CD4-positive, alpha-beta T cell treated with Interleukin-2 at 100 ng/mL for 4 hours (primary cell): ENCODE measurements at regions not wholly inside any gene's neighbourhood (a gene's known extent, or its start where the extent isn't known, plus 50 kb on each side); places are given as distances from the start of the nearest gene placed in this dataset.

Source experiments
- DNase-seq: peaks from one replicate; pipeline ENCODE4 v3.0.0-alpha.2; 2020; ENCODE audit warnings: low spot score

DNA sequence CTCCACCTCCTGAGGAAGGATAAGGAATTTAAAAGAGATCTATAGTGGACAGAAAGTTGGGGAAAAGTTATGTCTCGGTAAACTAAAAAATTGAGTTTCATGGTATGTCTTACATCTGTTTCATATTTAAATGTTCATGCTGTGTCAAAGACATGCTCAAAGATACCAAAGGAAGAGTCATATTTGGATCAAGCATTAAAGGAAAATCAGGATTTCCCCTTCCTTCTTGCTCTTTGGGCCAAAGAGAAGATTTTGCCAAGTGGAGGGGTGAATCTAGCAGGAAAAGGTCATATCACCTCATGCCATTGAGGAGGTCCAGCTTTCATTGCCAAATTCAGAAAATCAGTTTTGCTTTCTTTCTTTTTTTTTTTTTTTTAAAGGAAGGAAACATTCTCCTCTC lies 192.4 kb downstream of the OGFRL1 start:
- no peak for DNase-seq

DNA sequence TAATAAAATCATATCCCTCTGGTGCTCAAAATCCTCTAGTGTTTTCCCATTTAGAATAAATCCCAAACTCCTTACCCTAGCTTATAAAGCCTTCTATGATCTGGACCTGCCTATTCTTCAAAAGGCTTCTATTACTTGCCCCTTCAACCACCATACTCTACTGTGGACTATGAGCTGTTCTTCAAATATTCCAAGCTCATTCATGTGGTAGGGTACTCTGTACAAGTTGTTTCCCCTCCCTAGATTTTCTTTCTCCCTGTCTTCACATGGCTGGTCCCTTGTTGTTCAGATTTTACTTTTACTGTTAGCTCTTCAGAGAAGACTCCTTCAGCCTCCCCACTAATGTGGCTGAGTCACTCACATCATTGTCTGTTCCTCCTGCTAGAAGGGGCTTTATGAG lies 193.2 kb downstream of the OGFRL1 start:
- no peak for DNase-seq

DNA sequence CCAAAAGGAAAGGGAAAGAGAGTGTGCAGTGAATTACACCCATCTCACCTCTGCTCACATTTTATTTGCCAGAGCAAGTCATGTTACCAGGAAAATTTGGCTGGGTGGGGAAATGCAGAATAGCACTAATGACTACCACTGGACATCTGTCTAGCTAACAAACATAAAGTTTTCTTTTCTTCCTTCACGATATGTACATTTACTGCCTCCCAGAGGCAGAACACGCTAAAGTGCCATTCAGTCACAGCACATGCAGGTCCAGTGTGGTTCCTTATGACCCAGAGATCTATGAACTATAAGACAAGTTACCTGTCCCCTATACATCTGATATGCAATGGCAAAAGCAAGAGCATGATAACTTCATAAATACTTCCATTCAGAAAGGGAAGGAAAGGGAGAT lies 194.1 kb downstream of the OGFRL1 start:
- DNase-seq: no peak

DNA sequence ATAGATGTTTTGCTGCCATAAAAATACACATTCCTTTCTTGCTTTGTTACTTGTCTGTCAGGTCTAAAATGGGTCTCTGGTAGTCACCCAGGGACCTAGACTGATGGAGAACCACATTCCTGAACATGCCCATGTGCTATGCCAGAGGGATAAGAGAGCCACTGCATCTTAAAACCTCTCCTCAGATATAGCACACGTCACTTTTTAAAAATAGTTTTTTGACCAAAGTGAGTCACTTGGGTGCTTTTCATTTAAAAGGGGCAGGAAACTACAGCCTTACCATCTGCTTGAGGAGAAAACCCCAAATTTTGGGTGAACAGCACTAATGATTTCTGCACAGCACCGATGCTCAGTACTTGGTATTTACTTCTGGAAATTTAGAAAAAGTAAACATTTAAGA lies 197.8 kb downstream of the OGFRL1 start:
- no peak for DNase-seq

DNA sequence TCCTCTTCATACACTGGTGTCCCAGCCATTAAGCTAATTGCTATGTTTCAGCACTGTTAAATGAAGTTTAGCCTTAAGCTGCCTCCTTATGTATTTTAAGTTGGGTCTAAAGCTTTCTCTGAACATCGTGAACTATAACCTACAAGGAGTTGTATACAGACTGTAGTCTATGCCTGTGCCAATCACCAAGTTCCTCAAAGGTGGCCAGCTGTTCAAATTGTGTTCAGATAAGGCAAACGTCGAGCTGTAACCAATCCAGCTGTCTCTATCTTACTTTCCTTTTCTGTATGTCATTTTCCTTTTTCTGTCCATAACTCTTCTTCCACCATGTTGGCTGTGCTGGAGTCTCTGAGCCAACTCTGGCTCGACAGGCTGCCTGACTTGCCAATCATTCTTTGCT lies 199.6 kb downstream of the OGFRL1 start:
- DNase-seq: no peak

DNA sequence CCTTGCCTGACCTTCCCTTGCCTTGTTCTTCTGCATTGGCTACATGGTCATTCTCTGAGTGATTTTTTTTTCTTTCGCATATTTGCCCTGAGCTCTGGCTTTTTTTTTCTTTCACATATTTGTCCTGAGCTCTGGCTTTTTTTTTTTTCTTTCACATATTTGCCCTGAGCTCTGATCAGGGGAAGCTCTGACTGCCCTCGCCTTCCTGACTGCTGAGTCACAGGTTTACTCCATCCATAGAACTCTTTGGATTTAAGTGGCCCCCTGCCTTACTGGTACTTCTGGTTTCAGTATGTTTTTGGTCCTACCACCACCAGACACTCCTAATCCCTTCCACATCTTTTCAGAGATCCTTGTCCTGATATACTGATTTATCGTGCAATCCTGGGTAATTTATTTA lies 201.1 kb downstream of the OGFRL1 start:
- no peak for DNase-seq

DNA sequence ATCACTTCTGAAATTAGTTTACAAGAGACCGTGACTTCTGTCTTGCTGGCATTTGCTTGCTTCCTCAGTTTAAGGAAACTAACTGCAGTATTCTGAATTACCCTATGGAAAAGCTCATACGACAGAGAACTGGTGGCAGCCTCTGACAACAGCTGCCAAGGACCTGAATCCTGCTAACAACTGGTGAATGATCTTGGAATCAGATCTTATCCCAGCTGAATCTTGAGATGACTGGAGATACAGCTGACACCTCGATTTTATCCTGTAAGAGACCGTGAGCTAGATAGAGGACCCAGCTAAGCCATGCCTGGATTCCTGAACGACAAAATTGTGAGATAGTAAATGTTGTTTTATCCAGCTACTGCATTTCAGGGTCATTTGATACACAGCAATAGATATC lies 202.3 kb downstream of the OGFRL1 start:
- no peak for DNase-seq

DNA sequence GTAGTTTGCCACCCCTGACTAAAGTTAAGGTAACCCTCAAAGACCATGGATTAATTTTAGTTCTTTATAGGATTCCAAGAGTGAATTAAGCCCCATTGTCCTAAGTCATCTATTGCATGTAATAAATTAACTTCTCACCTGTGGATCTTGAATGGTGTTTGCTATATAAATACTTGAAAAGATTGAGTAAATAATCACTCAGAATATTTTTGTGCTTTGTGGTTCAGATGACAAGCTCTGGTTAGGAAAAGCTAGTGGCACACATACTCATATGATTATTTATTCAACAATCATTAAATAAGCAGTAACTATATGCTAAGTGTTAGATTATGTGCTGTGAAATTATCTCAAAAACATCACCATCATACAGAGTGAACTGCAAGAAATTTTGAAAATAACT lies 203.2 kb downstream of the OGFRL1 start:
- DNase-seq: no peak

DNA sequence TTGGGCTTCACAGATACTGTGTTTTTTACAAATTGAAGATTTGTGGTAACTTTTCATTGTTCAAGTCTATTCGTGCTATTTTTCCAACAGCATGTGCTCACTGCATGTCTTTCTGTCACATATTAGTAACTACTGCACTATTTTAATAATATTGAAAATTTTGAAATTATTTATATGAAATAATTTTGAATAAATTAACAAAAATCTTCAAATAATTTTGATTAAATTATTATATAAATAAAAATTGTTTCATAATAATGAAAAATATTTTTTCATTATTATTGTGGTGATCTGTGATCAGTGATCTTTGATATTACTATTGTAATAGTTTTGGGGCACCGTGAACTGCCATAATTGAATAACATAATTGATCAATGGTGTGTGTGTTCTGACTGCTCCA lies 204.1 kb downstream of the OGFRL1 start:
- DNase-seq: no peak

DNA sequence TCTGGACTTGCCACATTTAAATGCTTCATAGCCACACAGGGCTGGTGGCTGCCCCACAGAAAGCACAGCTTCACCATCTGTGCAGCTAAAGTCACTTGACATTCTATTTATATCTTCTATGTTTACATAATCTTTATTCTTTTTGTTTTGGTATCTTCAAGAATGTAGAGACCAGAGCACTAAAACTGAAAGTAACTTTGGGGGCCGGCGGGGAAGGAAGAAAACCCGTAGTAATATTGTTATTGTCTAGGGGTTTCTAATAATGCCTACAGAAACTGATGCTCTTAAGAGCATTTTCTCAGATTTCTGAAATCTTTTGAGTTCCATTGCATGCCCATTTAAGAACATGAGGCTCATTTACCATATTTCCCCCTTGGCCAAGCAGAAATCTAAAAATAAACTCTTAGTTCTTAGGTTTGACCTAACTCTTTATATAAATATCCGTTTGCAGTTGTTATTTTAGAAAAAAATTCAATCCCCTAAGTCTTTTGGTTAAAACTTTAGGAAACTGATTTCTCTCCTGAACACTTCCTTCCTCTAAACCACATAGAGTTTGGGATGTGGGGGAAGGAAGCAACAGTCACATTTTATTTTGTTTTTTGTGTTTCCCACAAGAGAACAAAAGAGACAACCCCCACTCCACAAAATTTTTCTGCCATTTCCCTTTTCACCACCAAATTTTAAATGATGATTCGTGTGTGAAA lies 207.6 kb downstream of the OGFRL1 start:
- no peak for DNase-seq

DNA sequence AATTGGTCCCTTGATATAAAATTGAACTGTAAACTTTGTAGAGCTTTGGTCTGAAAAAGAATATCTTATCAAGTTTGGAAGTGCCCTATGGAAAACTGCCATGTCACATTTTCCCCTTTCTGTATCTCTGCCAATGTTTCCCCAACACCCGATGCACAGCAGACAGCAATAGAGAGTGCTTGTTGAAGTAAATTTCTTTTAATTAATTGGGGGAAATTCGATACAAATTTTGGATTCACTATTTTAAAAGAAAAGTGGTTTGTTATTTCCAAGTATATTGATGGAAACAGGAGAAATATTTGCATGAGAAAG lies 208.1 kb downstream of the OGFRL1 start:
- no peak for DNase-seq

DNA sequence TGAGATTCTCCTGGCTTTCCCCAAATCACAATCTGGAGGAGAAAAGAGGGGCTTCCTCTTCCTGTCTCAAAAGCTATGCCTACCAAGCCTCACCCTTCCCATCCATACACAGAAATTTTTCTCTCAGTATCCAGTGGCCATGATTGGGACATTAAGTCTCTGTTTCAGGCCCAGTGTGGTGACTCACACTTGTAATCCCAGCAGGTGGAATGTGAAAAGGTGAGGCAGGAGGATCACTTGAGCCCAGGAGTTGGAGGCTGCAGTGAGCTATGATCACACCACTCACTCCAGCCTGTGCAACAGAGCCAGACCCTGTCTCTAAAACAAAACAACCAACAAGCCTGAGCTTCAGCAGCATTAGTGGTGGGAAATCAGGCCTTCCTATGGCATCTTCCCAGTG lies 210.0 kb downstream of the OGFRL1 start:
- no peak for DNase-seq

DNA sequence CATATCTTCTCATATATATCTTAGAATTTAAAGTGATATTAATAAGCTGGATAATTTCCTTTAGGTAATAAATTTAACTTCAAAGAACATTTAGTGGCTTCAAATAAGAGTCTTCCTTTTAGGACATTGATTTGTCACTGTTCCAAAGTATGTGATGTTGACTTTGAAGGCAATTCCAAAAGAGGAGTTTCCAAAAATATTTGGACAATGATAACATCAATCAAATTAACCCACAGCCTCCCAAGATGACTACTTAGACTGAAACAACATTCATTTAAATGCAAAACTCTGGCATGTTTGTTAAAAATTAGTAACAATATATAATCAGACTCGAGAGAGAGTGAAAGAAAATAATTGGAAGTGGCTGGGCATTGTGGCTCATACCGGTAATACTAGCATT lies 211.1 kb downstream of the OGFRL1 start:
- no peak for DNase-seq

DNA sequence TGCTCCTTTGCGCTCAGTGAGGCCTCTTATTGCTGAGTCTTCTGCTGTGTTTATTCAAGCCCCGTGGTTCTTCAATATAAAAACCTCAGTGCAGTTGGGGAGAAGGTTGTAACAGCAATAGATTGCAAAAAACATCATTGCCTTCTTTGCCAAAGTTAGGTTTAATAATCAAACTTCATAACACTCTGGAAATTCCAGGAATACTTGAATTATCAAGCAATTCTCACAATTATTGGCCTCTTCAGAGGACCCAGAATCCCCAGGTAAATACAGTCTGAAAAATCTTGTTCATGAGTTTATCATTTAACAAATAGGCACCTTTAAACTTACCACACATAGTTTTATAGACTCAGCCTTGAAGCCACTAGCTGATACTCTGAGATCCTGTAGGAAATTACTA lies 213.6 kb downstream of the OGFRL1 start:
- no peak for DNase-seq

DNA sequence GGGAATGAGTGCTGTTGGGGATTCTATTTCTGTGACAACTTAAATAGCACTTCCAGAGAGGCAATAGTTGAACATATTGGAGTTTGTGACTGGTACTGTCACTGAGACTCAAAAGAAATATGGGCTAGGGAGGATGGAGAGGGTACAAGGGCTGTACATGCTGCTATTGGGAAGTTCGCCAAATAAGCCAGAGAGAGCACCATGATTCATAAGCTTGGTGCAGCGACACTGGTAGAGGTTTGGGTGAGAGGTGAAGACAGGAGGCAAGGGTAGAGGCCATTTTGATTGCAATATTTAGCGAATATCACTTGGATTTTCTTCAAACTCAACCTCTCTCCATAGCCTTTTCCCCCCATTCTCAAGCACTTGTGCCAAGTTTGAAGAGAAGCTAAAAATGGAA lies 214.3 kb downstream of the OGFRL1 start:
- no peak for DNase-seq

DNA sequence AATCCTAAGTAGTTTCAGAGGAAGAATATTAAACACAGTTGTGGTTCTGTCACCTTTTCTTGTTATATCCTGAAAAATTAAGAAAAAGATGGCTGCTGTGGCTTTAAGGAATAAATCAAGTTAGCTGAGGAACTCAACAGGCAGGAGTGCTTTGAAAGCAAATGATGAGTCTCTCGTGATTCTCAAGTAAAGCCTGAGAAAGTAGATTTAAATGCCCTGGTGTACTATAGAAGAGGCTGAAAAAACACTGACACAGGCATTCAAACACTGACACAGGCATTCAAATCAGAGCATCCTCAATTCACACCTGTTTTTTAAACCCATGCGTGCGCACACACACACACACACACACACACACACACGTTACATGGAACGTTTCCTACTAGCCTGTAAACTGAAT lies 218.6 kb downstream of the OGFRL1 start:
- no peak for DNase-seq

DNA sequence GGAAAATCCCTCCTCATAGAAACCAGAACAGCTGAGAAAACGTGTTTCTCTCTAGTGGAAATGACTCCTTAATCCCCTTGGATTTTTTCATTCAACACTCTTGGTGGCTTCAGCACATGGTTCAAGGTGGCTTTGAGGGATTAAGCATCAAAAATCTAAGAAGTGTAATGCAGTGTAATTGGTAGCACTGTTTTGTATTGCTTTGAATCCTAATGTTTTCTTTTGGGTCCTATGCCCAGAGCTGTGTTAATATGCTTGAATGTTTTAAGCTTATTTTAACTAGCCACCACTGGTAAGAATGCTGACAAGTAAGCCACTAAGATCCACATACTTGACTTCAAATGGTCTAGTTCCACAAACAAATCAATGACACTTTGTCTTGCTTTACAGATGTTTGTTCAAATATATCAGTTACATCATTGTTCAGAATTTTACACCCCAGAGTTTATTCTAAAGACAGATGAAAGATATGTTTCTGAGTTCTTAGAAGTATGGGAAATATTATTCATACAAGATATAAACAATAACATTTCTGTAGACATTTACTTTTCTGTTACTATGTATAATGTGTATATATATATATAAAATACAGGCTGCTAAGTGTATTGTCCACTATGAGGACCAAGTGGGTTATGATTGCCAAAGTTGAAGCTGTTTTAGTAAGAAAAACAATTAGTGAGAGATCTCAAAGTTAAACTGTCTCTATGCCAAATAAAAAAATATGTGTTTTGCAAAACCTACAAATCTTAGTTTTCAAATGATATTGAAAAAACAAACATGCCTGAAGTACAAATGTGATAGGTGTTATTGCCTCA lies 220.8 kb downstream of the OGFRL1 start:
- DNase-seq: no peak

DNA sequence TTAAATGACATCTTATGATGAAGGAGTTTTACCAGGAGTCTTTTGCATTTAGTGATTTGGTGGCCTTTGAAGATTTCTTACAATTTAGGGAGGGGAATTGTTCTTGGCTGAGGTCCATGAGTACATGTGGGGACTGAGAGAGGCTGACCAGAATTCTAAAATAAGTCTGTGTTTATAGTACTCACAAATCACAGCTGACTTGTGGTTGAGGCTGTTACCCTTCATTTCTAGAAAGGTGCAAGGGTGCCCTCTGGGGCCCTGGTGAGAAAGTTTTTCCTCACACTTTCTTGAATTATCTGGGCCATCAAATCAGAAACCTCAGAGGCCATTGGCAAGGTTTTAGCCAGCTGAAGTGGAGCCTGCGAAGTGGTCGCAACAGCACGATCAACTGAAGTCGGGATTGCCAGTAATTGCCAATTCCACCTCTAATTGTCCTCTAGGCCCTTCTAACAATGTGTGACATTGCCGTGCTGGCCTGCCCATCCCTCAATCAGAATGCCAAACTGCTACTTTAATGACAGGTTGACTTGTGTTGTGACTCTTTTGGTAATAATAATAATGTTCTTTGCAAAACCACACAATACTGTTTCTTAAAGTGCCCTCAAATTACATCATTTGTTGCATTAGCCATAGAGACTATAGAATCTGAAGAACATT lies 221.6 kb downstream of the OGFRL1 start:
- DNase-seq: no peak

DNA sequence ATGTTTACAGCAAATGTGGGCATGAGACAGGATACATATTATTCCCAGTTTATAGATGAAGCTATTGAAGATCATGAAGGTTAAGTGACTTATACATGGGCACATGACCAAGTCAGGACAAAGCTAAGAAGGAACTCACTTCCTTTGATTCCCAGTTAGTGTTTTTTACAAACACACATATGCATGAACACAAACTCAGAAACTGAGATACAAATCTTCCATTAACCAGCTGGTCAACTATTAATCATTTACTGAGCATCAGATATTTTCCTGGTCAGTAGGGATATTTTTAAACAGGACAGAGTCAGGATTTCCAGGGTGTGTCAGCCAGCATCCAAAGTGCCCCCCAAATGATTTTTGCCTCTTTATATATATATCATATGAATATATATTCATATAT lies 222.2 kb downstream of the OGFRL1 start:
- no peak for DNase-seq

DNA sequence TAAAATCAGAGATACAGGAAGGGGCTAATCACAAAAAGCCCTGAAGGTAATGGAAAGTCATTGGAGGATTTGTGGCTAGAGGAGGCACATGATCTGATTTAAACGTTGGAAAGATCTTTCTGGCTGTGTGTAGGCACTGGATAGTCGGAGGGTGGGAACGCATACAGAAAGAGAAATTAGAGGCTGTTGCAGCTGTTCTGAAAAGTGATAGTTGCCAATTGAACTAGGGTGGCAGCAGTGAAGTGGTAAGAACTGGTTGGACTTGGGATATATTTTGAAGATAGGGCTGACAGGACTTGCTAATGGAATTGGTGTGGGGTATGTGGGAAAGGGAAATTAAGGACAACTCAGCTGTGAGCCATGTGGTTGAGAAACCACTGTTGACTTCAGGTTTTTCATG lies 223.6 kb downstream of the OGFRL1 start:
- no peak for DNase-seq

DNA sequence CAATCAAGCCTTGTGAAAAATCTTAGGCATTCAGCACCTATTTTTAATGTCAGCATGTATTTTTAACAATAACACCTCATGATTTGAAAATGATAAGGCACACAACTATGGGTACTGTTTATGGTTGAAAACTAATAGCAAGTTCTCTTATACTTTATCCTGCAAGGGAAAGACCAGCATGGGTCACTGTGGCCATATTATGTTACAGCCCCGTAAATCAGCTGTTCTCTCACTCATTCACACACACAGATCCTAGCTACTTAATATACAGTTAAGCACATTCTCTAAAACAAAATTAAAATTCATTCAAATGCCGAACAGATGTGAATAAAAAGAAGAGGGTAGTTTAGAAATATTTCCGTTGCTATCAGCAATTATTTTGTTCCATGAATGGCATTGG lies 224.4 kb downstream of the OGFRL1 start:
- DNase-seq: no peak

DNA sequence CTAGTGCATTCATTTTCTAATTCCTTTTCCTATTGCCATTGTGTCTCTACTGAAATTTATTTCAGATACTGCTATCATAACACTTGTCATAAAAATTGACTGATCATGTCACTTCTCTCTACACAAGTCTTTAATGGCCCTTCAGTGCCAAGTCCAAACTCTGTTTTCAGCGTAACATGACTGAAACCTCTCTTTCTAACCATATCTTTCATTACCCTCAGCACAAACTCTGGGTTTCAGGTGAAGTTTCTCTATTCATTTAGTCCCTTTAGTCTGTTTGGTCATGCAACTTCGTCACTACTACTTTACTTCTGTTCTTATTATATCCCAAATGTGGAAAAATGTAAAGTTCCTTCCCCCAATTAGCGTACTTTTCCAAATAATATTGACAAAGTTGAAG lies 234.9 kb downstream of the OGFRL1 start:
- no peak for DNase-seq

DNA sequence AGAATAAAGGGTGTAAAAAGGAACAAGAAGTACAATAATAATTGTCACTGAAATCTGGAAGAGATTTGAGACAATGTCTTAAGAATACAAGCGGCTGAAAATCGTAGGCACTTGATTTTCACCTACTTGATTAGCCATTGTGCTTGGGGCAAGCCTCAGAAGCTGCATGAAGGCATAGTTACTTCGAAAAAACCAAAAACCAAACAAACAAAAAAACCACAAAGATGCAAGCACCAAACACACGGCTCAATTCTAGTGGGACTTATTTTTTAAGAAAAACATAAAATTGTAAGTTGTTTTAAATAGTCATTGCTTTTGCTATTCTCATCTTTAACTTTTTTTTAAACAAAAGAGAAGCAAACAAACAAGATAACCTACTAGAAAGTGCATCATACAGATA lies 235.6 kb downstream of the OGFRL1 start:
- no peak for DNase-seq

DNA sequence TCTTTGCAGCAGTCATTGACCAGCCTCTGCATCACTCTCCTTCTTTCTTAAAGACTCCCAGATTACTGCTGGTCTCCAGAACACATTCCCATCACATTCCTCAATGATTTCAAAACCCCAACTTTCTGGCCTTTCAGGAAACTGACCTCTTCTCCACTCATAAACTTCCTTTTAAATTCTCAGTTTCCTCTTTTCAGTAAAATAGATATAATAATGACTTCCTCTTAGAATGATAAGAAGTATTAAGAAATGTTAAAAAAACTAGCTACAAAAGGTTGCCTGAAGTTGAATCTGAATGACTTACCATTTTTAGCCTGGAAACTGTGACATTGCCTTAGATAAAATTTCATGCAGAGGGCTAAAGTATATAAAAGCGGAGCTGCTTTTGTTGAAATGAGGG lies 239.3 kb downstream of the OGFRL1 start:
- DNase-seq: no peak
